H9 (cell line): ENCODE measurements at regions not wholly inside any gene's neighbourhood (a gene's known extent, or its start where the extent isn't known, plus 50 kb on each side); places are given as distances from the start of the nearest gene placed in this dataset.

ENCODE experiments used
- DNase-seq: peaks from one replicate; pipeline ENCODE4 v3.0.0-alpha.2; 2017
- H2AFZ ChIP-seq: one replicate; pipeline ENCODE4 v1.6.1; 2013; ENCODE audit warnings: mild to moderate bottlenecking, low read length, control low read depth, moderate library complexity
- H2AK5ac ChIP-seq: 2 replicates; pipeline ENCODE4 v1.6.1; 2013; ENCODE audit warnings: low read length, control low read depth, mixed read lengths; ENCODE audit not compliant: insufficient read length
- H2BK120ac ChIP-seq: one replicate; pipeline ENCODE4 v1.6.1; 2013; ENCODE audit warnings: low read depth, mild to moderate bottlenecking, low read length, control low read depth, inconsistent platforms; ENCODE audit not compliant: poor library complexity, severe bottlenecking
- H2BK12ac ChIP-seq: 2 replicates; pipeline ENCODE4 v1.6.1; 2013; ENCODE audit warnings: low read length, control low read depth, mixed read lengths, low read depth; ENCODE audit not compliant: insufficient read length
- H2BK15ac ChIP-seq: 2 replicates; pipeline ENCODE4 v1.6.1; 2013; ENCODE audit warnings: low read depth, low read length, control low read depth
- H2BK20ac ChIP-seq: one replicate; pipeline ENCODE4 v1.6.1; 2013; ENCODE audit warnings: low read depth, mild to moderate bottlenecking, low read length, control low read depth, inconsistent platforms; ENCODE audit not compliant: poor library complexity, severe bottlenecking
- H2BK5ac ChIP-seq: 2 replicates; pipeline ENCODE4 v1.6.1; 2013; ENCODE audit warnings: low read length, control low read depth, mixed read lengths; ENCODE audit not compliant: insufficient read length
- H3K14ac ChIP-seq: 2 replicates; pipeline ENCODE4 v1.6.1; 2013; ENCODE audit warnings: low read length, control low read depth; ENCODE audit not compliant: insufficient read depth
- H3K18ac ChIP-seq: 2 replicates; pipeline ENCODE4 v1.6.1; 2013; ENCODE audit warnings: low read depth, mild to moderate bottlenecking, mixed read lengths, low read length, control low read depth; ENCODE audit not compliant: insufficient read length
- H3K23ac ChIP-seq: 2 replicates; pipeline ENCODE4 v1.6.1; 2013; ENCODE audit warnings: low read length, control low read depth, mixed read lengths, low read depth; ENCODE audit not compliant: insufficient read length
- H3K23me2 ChIP-seq: 2 replicates; pipeline ENCODE4 v1.6.1; 2013; ENCODE audit warnings: low read depth, mild to moderate bottlenecking, mixed read lengths, low read length, control low read depth; ENCODE audit not compliant: insufficient read length, poor library complexity, severe bottlenecking
- H3K27ac ChIP-seq: 2 replicates; pipeline ENCODE4 v1.5.1; 2013; ENCODE audit warnings: low read length, control low read depth, mixed read lengths, low read depth; ENCODE audit not compliant: insufficient read length
- H3K27me3 ChIP-seq: 2 replicates; pipeline ENCODE4 v1.6.1; 2013; ENCODE audit warnings: low read length, control low read depth, inconsistent platforms; ENCODE audit not compliant: insufficient read depth
- H3K4ac ChIP-seq: 2 replicates; pipeline ENCODE4 v1.6.1; 2013; ENCODE audit warnings: low read depth, mild to moderate bottlenecking, control low read depth, inconsistent platforms, low read length, moderate library complexity
- H3K4me1 ChIP-seq: 2 replicates; pipeline ENCODE4 v1.6.1; 2013; ENCODE audit warnings: low read length, control low read depth, inconsistent platforms; ENCODE audit not compliant: insufficient read depth
- H3K4me2 ChIP-seq: 2 replicates; pipeline ENCODE4 v1.6.1; 2013; ENCODE audit warnings: low read length, control low read depth, mixed read lengths; ENCODE audit not compliant: insufficient read length, insufficient read depth
- H3K56ac ChIP-seq: 2 replicates; pipeline ENCODE4 v1.6.1; 2013; ENCODE audit warnings: low read depth, mild to moderate bottlenecking, mixed read lengths, low read length, control low read depth; ENCODE audit not compliant: insufficient read length
- H3K79me1 ChIP-seq: 2 replicates; pipeline ENCODE4 v1.6.1; 2013; ENCODE audit warnings: low read depth, mild to moderate bottlenecking, moderate library complexity, low read length, control low read depth, inconsistent platforms; ENCODE audit not compliant: insufficient read depth, poor library complexity, severe bottlenecking
- H3K79me2 ChIP-seq: 2 replicates; pipeline ENCODE4 v1.6.1; 2013; ENCODE audit warnings: low read length, control low read depth, inconsistent platforms; ENCODE audit not compliant: insufficient read depth
- H3K9ac ChIP-seq: 2 replicates; pipeline ENCODE4 v1.6.1; 2013; ENCODE audit warnings: low read length, control low read depth, mixed read lengths; ENCODE audit not compliant: insufficient read length; ENCODE audit errors: extremely low read depth
- H3K9me3 ChIP-seq: one replicate; pipeline ENCODE4 v1.6.1; 2013; ENCODE audit warnings: low read depth, low read length, inconsistent platforms; ENCODE audit not compliant: control insufficient read depth
- H3T11ph ChIP-seq: one replicate; pipeline ENCODE4 v1.6.1; 2013; ENCODE audit warnings: mild to moderate bottlenecking, low read length, control low read depth, inconsistent platforms
- H4K20me1 ChIP-seq: one replicate; pipeline ENCODE4 v1.6.1; 2013; ENCODE audit not compliant: control insufficient read depth, insufficient read length, insufficient read depth
- H4K5ac ChIP-seq: 2 replicates; pipeline ENCODE4 v1.6.1; 2013; ENCODE audit warnings: low read depth, mild to moderate bottlenecking, mixed read lengths, low read length, control low read depth; ENCODE audit not compliant: insufficient read length
- H4K8ac ChIP-seq: replicated peaks from 2 replicates; pipeline ENCODE4 v1.6.1; 2013; ENCODE audit warnings: low read length, control low read depth, mixed read lengths, low read depth; ENCODE audit not compliant: insufficient read length
- H4K91ac ChIP-seq: 2 replicates; pipeline ENCODE4 v1.6.1; 2013; ENCODE audit warnings: low read depth, mild to moderate bottlenecking, moderate library complexity, mixed read lengths, low read length, control low read depth; ENCODE audit not compliant: insufficient read length
- H3K27ac Mint-ChIP-seq, 3 experiments: 2 replicates in 2 of 3; 3 replicates in 1 of 3; pipeline ENCODE4 v1.8.0; 2020 to 2021; ENCODE audit warnings: mixed read lengths in 3 of 3, mild to moderate bottlenecking in 1 of 3, moderate library complexity in 1 of 3
- H3K27me3 Mint-ChIP-seq: 2 replicates; pipeline ENCODE4 v1.8.0; 2021; ENCODE audit warnings: low read depth, mild to moderate bottlenecking, moderate library complexity, mixed read lengths
- H3K36me3 Mint-ChIP-seq, 3 experiments: 2 replicates in 2 of 3; 3 replicates in 1 of 3; pipeline ENCODE4 v1.8.0; 2020 to 2021; ENCODE audit warnings: low read depth in 3 of 3, mixed read lengths in 3 of 3; ENCODE audit not compliant: insufficient read depth in 1 of 3
- H3K4me1 Mint-ChIP-seq, 2 experiments: 2 replicates each; pipeline ENCODE4 v1.8.0; 2020; ENCODE audit warnings: mixed read lengths in 2 of 2
- H3K4me3 Mint-ChIP-seq, 2 experiments: 2 replicates in 1 of 2; 3 replicates in 1 of 2; pipeline ENCODE4 v1.8.0; 2020 to 2021; ENCODE audit warnings: mild to moderate bottlenecking in 2 of 2, mixed read lengths in 2 of 2, moderate library complexity in 1 of 2
- H3K9me3 Mint-ChIP-seq, 2 experiments: 2 replicates in 1 of 2; 3 replicates in 1 of 2; pipeline ENCODE4 v1.8.0; 2020; ENCODE audit warnings: mild to moderate bottlenecking in 2 of 2, mixed read lengths in 2 of 2, moderate library complexity in 1 of 2
- CTCF ChIP-seq: fragments of 200-600 bp; sonication (generic); conservative IDR thresholded peaks from 3 replicates; pipeline ENCODE4 v1.8.0; 2021; ENCODE audit warnings: antibody characterized with exemption, mild to moderate bottlenecking
- WGBS: extraction: QIAGEN DNeasy Blood & Tissue Kit; methylation state at CpG from one replicate; pipeline ENCODE4 v1.1.7; 2013; ENCODE audit warnings: missing lambda C conversion rate, low lambda C conversion rate, mixed read lengths; ENCODE audit not compliant: insufficient read length; ENCODE audit errors: extremely low coverage; 5-methylcytosine and 5-hydroxymethylcytosine counted together

- no peak overlapping the region for H4K91ac ChIP-seq
- no peak overlapping the region for H2BK12ac ChIP-seq
- H3K27me3 Mint-ChIP-seq: peaks cover 2% of the 10 kb centered on the region
- TF ChIP-seq CTCF: no peak
- no peak overlapping the region for H3K27ac Mint-ChIP-seq
- H3K9ac ChIP-seq: no peak overlapping the region
- H2BK15ac ChIP-seq: no peak overlapping the region
- peaks cover 3 to 13% of the 10 kb centered on the region in 2 experiments; a peak in 3 of 4 replicates for H3K4me1 Mint-ChIP-seq
- no peak for DNase-seq
- no peaks in the 10 kb centered on the region for H3K79me2 ChIP-seq
- no peak overlapping the region for H3K4ac ChIP-seq
- H3K4me1 ChIP-seq: no peaks in the 10 kb centered on the region
- no peak overlapping the region for H3K18ac ChIP-seq
- H2AFZ ChIP-seq: no peak overlapping the region
- no peak overlapping the region for H3K4me3 Mint-ChIP-seq
- H3K79me1 ChIP-seq: no peaks in the 10 kb centered on the region
- no peak overlapping the region for H2BK20ac ChIP-seq
- no peak overlapping the region for H3T11ph ChIP-seq
- H3K23ac ChIP-seq: no peak overlapping the region
- no peak overlapping the region for H2BK120ac ChIP-seq
- no peak overlapping the region for H3K14ac ChIP-seq
- H4K8ac ChIP-seq: no peak overlapping the region
- H3K36me3 Mint-ChIP-seq: peaks cover 11 to 28% (median 16%) of the 10 kb centered on the region in 3 experiments
- H4K20me1 ChIP-seq: no peaks in the 10 kb centered on the region
- WGBS: no CpG with 5 or more reads among the region's 3 CpGs
- no peak overlapping the region for H3K56ac ChIP-seq
- no peaks in the 10 kb centered on the region for H3K9me3 ChIP-seq
- H3K27ac ChIP-seq: no peak overlapping the region
- no peak overlapping the region for H2BK5ac ChIP-seq
- peaks cover 22 to 33% of the 10 kb centered on the region in 2 experiments for H3K9me3 Mint-ChIP-seq
- H3K27me3 ChIP-seq: no peaks in the 10 kb centered on the region
- H3K23me2 ChIP-seq: no peaks in the 10 kb centered on the region
- H4K5ac ChIP-seq: no peak overlapping the region
- no peak overlapping the region for H2AK5ac ChIP-seq
- no peak overlapping the region for H3K4me2 ChIP-seq
These were observed 174.8 kb upstream of the ARG1 start for GRCh38 chr6:131398176-131398575.
